HepG2 (cell line): ENCODE measurements at regions not wholly inside any gene's neighbourhood (a gene's known extent, or its start where the extent isn't known, plus 50 kb on each side); places are given as distances from the start of the nearest gene placed in this dataset.

ENCODE experiments used
- ATAC-seq: fragments of 200-7000 bp; cut with Tn5 transposase; 3 replicates; pipeline ENCODE4 v1.9.1; 2020; ENCODE audit warnings: mild to moderate bottlenecking, moderate library complexity
- BruUV-seq: library from RNA; stranded (reverse); fragments of 400-500 nt; replicated peaks from 2 replicates; lab custom pipeline; 2021; lab: Mats Ljungman, UMichigan
- CTCF ChIA-PET: fragments of 300-600 bp; formaldehyde crosslinking; extraction: SDS; loops from one replicate; lab custom pipeline; 2021; ENCODE audit warnings: low total read pairs, inconsistent platforms, low intra/inter-chr PET ratio; lab: Yijun Ruan, JAX
- POLR2A ChIA-PET: fragments of 350-600 bp; sonication (Branson Sonifier 250); formaldehyde crosslinking; loops from one replicate; lab custom pipeline; 2020; ENCODE audit warnings: antibody characterized with exemption, inconsistent platforms; lab: Yijun Ruan, JAX
- DNase-seq: peaks from one replicate; pipeline ENCODE4 v3.0.0-alpha.2; 2015; ENCODE audit warnings: low spot score
- FAIRE-seq: peaks from 3 replicates; lab custom pipeline; 2011; peaks lifted over from hg19 to GRCh38; lab: Jason Lieb, UNC
- H2AFZ ChIP-seq: one replicate; pipeline ENCODE4 v1.6.1; 2011; ENCODE audit warnings: low read length, inconsistent platforms
- H3K27ac ChIP-seq: fragments of 300-600 bp; 3 replicates; pipeline ENCODE4 v1.8.0; 2011; ENCODE audit warnings: mixed run types, mild to moderate bottlenecking, mixed read lengths, low read length, inconsistent platforms; ENCODE audit not compliant: insufficient read depth; ENCODE audit errors: extremely low read length
- H3K27me3 ChIP-seq, 2 experiments: fragments of 200-600 bp in 1 of 2; 2 replicates in 1 of 2; 3 replicates in 1 of 2; pipeline versions ENCODE4 v1.6.0 to v1.8.0; 2011; ENCODE audit warnings: low read length in 2 of 2, mild to moderate bottlenecking in 2 of 2, moderate library complexity in 2 of 2, inconsistent platforms in 1 of 2; ENCODE audit not compliant: insufficient read depth in 2 of 2, control insufficient read depth in 1 of 2
- H3K36me3 ChIP-seq, 2 experiments: fragments of 200-600 bp in 1 of 2; replicated peaks in 1 of 2; 2 replicates in 1 of 2; 3 replicates in 1 of 2; pipeline versions ENCODE4 v1.5.1 to v1.8.0; 2011; ENCODE audit warnings: low read length in 2 of 2, inconsistent platforms in 1 of 2; ENCODE audit not compliant: insufficient read depth in 2 of 2, control insufficient read depth in 1 of 2
- H3K4me1 ChIP-seq: 2 replicates; pipeline ENCODE4 v1.5.1; 2012; ENCODE audit warnings: low read length, inconsistent platforms; ENCODE audit not compliant: insufficient read depth
- H3K4me2 ChIP-seq: 2 replicates; pipeline ENCODE4 v1.6.0; 2011; ENCODE audit warnings: low read depth, low read length, inconsistent platforms
- H3K4me3 ChIP-seq, 3 experiments: fragments of 200-600 bp in 1 of 3; sonication (generic), shearing (Covaris generic) in 1 of 3; replicated peaks in 1 of 3; 2 replicates each; pipeline ENCODE4 v1.5.1; 2011 to 2016; ENCODE audit warnings: low read length in 3 of 3, inconsistent platforms in 2 of 3, low read depth in 2 of 3, mild to moderate bottlenecking in 2 of 3, control low read depth in 1 of 3, mixed read lengths in 1 of 3; ENCODE audit not compliant: insufficient read depth in 1 of 3
- H3K79me2 ChIP-seq: one replicate; pipeline ENCODE4 v1.6.1; 2011; ENCODE audit warnings: low read length, inconsistent platforms; ENCODE audit not compliant: insufficient read depth
- H3K9ac ChIP-seq: 2 replicates; pipeline ENCODE4 v1.6.0; 2011; ENCODE audit warnings: mild to moderate bottlenecking, low read depth, low read length, inconsistent platforms; ENCODE audit not compliant: insufficient read depth
- H3K9me3 ChIP-seq: 2 replicates; pipeline ENCODE4 v1.5.1; 2012; ENCODE audit warnings: mild to moderate bottlenecking, low read length
- H4K20me1 ChIP-seq: 2 replicates; pipeline ENCODE4 v1.6.0; 2011; ENCODE audit warnings: inconsistent platforms, mild to moderate bottlenecking, low read length, moderate library complexity; ENCODE audit not compliant: insufficient read depth
- AHR ChIP-seq: IDR thresholded peaks from 2 replicates; pipeline ENCODE4 v1.6.1; 2018; ENCODE audit warnings: missing genetic modification reagents, missing compliant biosample characterization
- IRF2 ChIP-seq: IDR thresholded peaks from 2 replicates; pipeline ENCODE4 v1.6.1; 2018; ENCODE audit warnings: missing genetic modification reagents, missing compliant biosample characterization
- KLF15 ChIP-seq: sonication (generic); formaldehyde crosslinking; IDR thresholded peaks from 2 replicates; pipeline ENCODE4 v1.8.1; 2023; ENCODE audit warnings: borderline replicate concordance, mild to moderate bottlenecking, inconsistent platforms, missing genetic modification reagents, mixed read lengths
- SIN3A ChIP-seq: IDR thresholded peaks from 2 replicates; pipeline ENCODE4 v1.6.1; 2011; ENCODE audit warnings: low read depth, mild to moderate bottlenecking, control low read depth, low read length, borderline replicate concordance
- SIX4 ChIP-seq: sonication (generic); formaldehyde crosslinking; IDR thresholded peaks from 2 replicates; pipeline ENCODE4 v1.4.0; 2020; ENCODE audit warnings: missing genetic modification reagents
- STAG1 ChIP-seq: sonication (generic); formaldehyde crosslinking; IDR thresholded peaks from 2 replicates; pipeline ENCODE4 v1.4.0; 2020; ENCODE audit warnings: missing genetic modification reagents
- ZBTB37 ChIP-seq: sonication (generic); formaldehyde crosslinking; IDR thresholded peaks from 2 replicates; pipeline ENCODE4 v1.4.0; 2020; ENCODE audit warnings: mild to moderate bottlenecking, missing genetic modification reagents
- ZFX ChIP-seq: sonication (generic); formaldehyde crosslinking; IDR thresholded peaks from 2 replicates; pipeline ENCODE4 v1.4.0; 2020; ENCODE audit warnings: mild to moderate bottlenecking, low read depth, missing genetic modification reagents, moderate library complexity
- ZNF207 ChIP-seq: fragments of 450-650 bp; IDR thresholded peaks from 2 replicates; pipeline ENCODE4 v1.6.1; 2016; ENCODE audit warnings: antibody characterized with exemption, borderline replicate concordance
- WGBS: methylation state at CpG from one replicate; pipeline ENCODE4 v1.1.6; 2017; ENCODE audit warnings: low lambda C conversion rate; 5-methylcytosine and 5-hydroxymethylcytosine counted together
- in situ Hi-C: cut with HindIII; loops from 2 replicates; pipeline ENCODE4 v1.10.0; 2017; ENCODE audit warnings: low pct_unique_long_range_greater_than_20kb; ENCODE audit not compliant: extremely low pct_ligation_motif_present
- intact Hi-C: fragments of 100-400 bp; cut with micrococcal nuclease; formaldehyde crosslinking; loops from one replicate; pipeline ENCODE4 v1.10.0; 2022; ENCODE audit not compliant: unreplicated experiment
- TF ChIP-seq, protein P1 (sequence below): IDR thresholded peaks from 2 replicates; pipeline ENCODE4 v1.6.1; 2016; ENCODE audit warnings: missing biosample characterization, missing genetic modification reagents, low read depth
- TF ChIP-seq, protein P2 (sequence below): sonication (generic); formaldehyde crosslinking; IDR thresholded peaks from 2 replicates; pipeline ENCODE4 v1.4.0; 2020; ENCODE audit warnings: missing genetic modification reagents, borderline replicate concordance

DNA sequence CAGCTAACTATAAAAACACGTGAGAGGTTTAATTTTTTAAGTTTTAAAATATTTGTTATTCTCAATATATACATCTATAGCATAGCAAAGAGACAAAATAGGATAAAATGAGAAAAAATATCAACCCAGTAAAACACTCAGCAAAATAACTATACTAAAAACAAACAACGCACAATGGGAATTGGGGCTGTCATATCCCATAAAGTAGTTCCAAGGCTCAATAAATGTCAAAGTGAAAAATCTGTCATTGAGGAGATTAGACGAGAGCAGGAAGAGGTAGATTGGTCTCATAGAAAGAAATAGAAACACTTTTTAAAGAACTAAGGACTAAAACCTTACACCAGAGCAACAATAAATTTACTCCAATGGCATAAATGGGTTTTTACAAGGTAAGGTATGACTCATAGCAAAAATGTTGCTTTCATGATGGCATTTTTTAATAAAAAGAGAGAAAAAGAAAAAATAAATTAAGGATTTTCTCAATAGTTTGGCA, 153.7 kb downstream of the EVA1A start:
- DNase-seq (no peak), ATAC-seq (no peak), FAIRE-seq (no peak)
- no peaks in the 10 kb centered on the region for H3K36me3 ChIP-seq
- no peak for TF ChIP-seq SIX4 (CRISPR knock-in tag)
- no peak for TF ChIP-seq AHR (CRISPR knock-in tag)
- TF ChIP-seq ZFX (CRISPR knock-in tag), result no peak
- TF ChIP-seq, protein P1, sequence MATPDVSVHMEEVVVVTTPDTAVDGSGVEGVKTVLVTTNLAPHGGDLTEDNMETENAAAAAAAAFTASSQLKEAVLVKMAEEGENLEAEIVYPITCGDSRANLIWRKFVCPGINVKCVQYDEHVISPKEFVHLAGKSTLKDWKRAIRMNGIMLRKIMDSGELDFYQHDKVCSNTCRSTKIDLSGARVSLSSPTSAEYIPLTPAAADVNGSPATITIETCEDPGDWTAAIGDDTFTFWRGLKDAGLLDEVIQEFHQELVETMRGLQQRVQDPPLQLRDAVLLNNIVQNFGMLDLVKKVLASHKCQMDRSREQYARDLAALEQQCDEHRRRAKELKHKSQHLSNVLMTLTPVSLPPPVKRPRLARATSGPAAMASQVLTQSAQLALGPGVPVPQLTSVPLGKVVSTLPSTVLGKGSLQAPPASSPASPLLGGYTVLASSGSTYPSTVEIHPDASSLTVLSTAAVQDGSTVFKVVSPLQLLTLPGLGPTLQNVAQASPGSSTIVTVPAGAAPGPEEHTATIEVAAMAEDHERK, result no peak
- no peak for TF ChIP-seq ZBTB37
- TF ChIP-seq STAG1 (CRISPR knock-in tag), result no peak
- TF ChIP-seq KLF15 (CRISPR knock-in tag), result no peak
- TF ChIP-seq ZNF207, result no peak
- no peak for TF ChIP-seq IRF2 (CRISPR knock-in tag)
- no peak for TF ChIP-seq SIN3A
- TF ChIP-seq, protein P2, sequence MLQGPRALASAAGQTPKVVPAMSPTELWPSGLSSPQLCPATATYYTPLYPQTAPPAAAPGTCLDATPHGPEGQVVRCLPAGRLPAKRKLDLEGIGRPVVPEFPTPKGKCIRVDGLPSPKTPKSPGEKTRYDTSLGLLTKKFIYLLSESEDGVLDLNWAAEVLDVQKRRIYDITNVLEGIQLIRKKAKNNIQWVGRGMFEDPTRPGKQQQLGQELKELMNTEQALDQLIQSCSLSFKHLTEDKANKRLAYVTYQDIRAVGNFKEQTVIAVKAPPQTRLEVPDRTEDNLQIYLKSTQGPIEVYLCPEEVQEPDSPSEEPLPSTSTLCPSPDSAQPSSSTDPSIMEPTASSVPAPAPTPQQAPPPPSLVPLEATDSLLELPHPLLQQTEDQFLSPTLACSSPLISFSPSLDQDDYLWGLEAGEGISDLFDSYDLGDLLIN (CRISPR knock-in tag), result no peak
- H3K27me3 ChIP-seq, result 0 out of 5 replicates have a peak, but pooled peaks cover 0 to 4% of the 10 kb centered on the region in 2 experiments
- ChIA-PET CTCF (no interaction called here), POLR2A (no interaction called here)
- H2AFZ ChIP-seq, result no peak overlapping the region
- H3K79me2 ChIP-seq, result no peaks in the 10 kb centered on the region
- no peak overlapping the region for H3K27ac ChIP-seq
- in situ Hi-C loops, result loop anchor here (10.0 kb wide), 2 partner anchors 342 to 712 kb away; no protein-coding TSS in a partner anchor
- no peaks in the 10 kb centered on the region for H3K9me3 ChIP-seq
- no peak overlapping the region for H3K4me3 ChIP-seq
- no peak overlapping the region for H3K9ac ChIP-seq
- WGBS, result 12% methylated on average over 3 of the region's 3 CpGs
- no peaks in the 10 kb centered on the region for H3K4me1 ChIP-seq
- H4K20me1 ChIP-seq, result no peaks in the 10 kb centered on the region
- no TSS peak for BruUV-seq
- intact Hi-C loops, result no loop called here
- H3K4me2 ChIP-seq, result no peak overlapping the region
